GM12865 (cell line): ENCODE measurements at regions not wholly inside any gene's neighbourhood (a gene's known extent, or its start where the extent isn't known, plus 50 kb on each side); places are given as distances from the start of the nearest gene placed in this dataset.

Experiments used
- DNase-seq: peaks from one replicate; pipeline ENCODE4 v3.0.0; 2010; ENCODE audit warnings: low read depth
- H3K4me3 ChIP-seq: 2 replicates; pipeline ENCODE4 v1.5.1; 2011; ENCODE audit warnings: mild to moderate bottlenecking, low read depth, low read length, control low read depth
- CTCF ChIP-seq: IDR thresholded peaks from 2 replicates; pipeline ENCODE4 v1.5.1; 2011; ENCODE audit warnings: low read length, control low read depth, low read depth, inconsistent platforms; ENCODE audit not compliant: insufficient read depth; ENCODE audit errors: missing control alignments

GRCh38 chrX:129238011-129238410 lies 285.3 kb downstream of the SMARCA1 start:
- H3K4me3 ChIP-seq, result no peak overlapping the region
- no peak for TF ChIP-seq CTCF

GRCh38 chrX:129235903-129236302 lies 287.4 kb downstream of the SMARCA1 start:
- no peak for DNase-seq
- no peak overlapping the region for H3K4me3 ChIP-seq
- TF ChIP-seq CTCF, result no peak

More at GRCh38 chrX:129238011-129238410, 285.3 kb downstream of the SMARCA1 start:
- no peak for DNase-seq

GRCh38 chrX:129233786-129234185 lies 289.5 kb downstream of the SMARCA1 start:
- H3K4me3 ChIP-seq, result no peak overlapping the region
- TF ChIP-seq CTCF, result no peak
- no peak for DNase-seq

GRCh38 chrX:129230850-129231512 lies 292.3 kb downstream of the SMARCA1 start:
- TF ChIP-seq CTCF, result no peak
- H3K4me3 ChIP-seq, result no peak overlapping the region
- no peak for DNase-seq

GRCh38 chrX:129230168-129230567 lies 293.1 kb downstream of the SMARCA1 start:
- no peak for DNase-seq
- no peak overlapping the region for H3K4me3 ChIP-seq
- TF ChIP-seq CTCF, result no peak

GRCh38 chrX:129227366-129227765 lies 295.9 kb downstream of the SMARCA1 start:
- TF ChIP-seq CTCF, result no peak
- DNase-seq, result no peak
- no peak overlapping the region for H3K4me3 ChIP-seq

- H3K4me3 ChIP-seq, result no peak overlapping the region
- no peak for TF ChIP-seq CTCF
- DNase-seq, result no peak
Observed at GRCh38 chrX:129193357-129193756, 329.9 kb downstream of the SMARCA1 start.
